Suprapubic skin (tissue), 3 donors: ENCODE measurements at regions not wholly inside any gene's neighbourhood (a gene's known extent, or its start where the extent isn't known, plus 50 kb on each side); places are given as distances from the start of the nearest gene placed in this dataset.

Source experiments
- CTCF ChIP-seq, 2 donors: fragments of 200-600 bp in 1 of 2; fragments of 450-650 bp in 1 of 2; sonication (generic) in 1 of 2; IDR thresholded peaks; one replicate each; pipeline ENCODE4 v1.5.1; 2016 to 2019; ENCODE audit warnings: antibody characterized with exemption in 2 of 2, mild to moderate bottlenecking in 1 of 2, moderate library complexity in 1 of 2
- EP300 ChIP-seq: sonication (generic); formaldehyde crosslinking; IDR thresholded peaks from one replicate; pipeline ENCODE4 v1.6.1; 2017; ENCODE audit warnings: antibody characterized with exemption
- POLR2A ChIP-seq, 2 donors: fragments of 450-650 bp; IDR thresholded peaks; one replicate each; pipeline ENCODE4 v1.6.1; 2017; ENCODE audit warnings: antibody characterized with exemption in 2 of 2, mild to moderate bottlenecking in 2 of 2, moderate library complexity in 2 of 2

DNA sequence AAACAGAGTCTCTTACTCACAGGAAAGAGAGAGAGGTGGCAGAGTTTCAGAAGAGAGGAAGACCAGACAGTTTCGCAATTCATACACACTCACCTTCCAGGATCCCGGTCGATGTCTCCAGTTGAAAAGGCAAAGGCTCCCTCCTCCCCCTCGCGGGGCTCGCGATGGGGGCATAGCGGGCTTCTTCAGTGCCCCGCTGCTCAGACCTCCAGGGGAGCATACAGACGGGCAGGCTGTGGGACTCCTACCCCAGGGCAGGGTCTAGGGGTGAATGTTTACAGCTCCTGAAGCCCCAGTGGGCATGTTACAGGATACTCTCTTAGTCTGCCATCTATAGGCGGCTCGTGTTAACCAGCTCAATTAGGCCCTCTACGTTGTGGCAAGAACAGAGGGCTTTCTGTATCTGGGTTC, 139.2 kb downstream of the SLITRK5 start:
- no peak for TF ChIP-seq EP300
- no peak for TF ChIP-seq CTCF (IDR thresholded peaks at IDR 0.05)
- TF ChIP-seq POLR2A (IDR thresholded peaks at IDR 0.05) = no peak
